Stomach (tissue), 4 donors: ENCODE measurements at regions not wholly inside any gene's neighbourhood (a gene's known extent, or its start where the extent isn't known, plus 50 kb on each side); places are given as distances from the start of the nearest gene placed in this dataset.

Experiments used
- EP300 ChIP-seq: sonication (generic); formaldehyde crosslinking; IDR thresholded peaks from one replicate; pipeline ENCODE4 v1.6.1; 2017; ENCODE audit warnings: antibody characterized with exemption
- POLR2A ChIP-seq, 4 donors: fragments of 450-650 bp; IDR thresholded peaks; one replicate each; pipeline ENCODE4 v1.6.1; 2016; ENCODE audit warnings: antibody characterized with exemption in 4 of 4, control low read depth in 2 of 4, mild to moderate bottlenecking in 1 of 4, moderate library complexity in 1 of 4
- TF ChIP-seq, protein P1 (sequence below), 7 experiments: fragments of 450-650 bp in 4 of 7; fragments of 200-600 bp in 3 of 7; sonication (generic) in 3 of 7; IDR thresholded peaks; one replicate each; pipeline ENCODE4 v1.5.1; 2016 to 2019; ENCODE audit warnings: antibody characterized with exemption in 7 of 7, control low read depth in 2 of 7, mild to moderate bottlenecking in 1 of 7

DNA sequence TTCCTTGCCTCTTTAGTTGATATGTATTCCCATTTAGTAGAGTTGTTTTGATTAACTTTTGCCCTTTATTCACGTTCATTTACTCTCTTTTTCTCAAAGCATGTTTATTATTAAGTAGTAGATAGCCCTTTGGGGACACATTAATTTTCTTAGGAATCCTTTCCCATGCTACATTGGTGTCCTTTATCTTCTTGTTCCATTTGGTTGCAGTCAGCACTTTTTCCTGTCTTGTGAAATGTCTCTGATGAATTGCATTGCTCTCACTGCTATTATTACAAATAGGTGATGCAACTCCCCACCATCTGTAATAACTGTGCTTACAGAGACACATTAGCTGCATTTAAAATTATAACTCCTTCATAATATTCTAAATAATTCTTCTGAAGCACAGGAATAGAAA is 428.5 kb upstream of the CNTNAP5 start:
- TF ChIP-seq POLR2A (IDR thresholded peaks at IDR 0.05) (no peak), EP300 (no peak)
- TF ChIP-seq, protein P1, sequence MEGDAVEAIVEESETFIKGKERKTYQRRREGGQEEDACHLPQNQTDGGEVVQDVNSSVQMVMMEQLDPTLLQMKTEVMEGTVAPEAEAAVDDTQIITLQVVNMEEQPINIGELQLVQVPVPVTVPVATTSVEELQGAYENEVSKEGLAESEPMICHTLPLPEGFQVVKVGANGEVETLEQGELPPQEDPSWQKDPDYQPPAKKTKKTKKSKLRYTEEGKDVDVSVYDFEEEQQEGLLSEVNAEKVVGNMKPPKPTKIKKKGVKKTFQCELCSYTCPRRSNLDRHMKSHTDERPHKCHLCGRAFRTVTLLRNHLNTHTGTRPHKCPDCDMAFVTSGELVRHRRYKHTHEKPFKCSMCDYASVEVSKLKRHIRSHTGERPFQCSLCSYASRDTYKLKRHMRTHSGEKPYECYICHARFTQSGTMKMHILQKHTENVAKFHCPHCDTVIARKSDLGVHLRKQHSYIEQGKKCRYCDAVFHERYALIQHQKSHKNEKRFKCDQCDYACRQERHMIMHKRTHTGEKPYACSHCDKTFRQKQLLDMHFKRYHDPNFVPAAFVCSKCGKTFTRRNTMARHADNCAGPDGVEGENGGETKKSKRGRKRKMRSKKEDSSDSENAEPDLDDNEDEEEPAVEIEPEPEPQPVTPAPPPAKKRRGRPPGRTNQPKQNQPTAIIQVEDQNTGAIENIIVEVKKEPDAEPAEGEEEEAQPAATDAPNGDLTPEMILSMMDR (IDR thresholded peaks at IDR 0.05), result no peak
